Tibial nerve (tissue), 4 donors: ENCODE measurements at regions not wholly inside any gene's neighbourhood (a gene's known extent, or its start where the extent isn't known, plus 50 kb on each side); places are given as distances from the start of the nearest gene placed in this dataset.
A peak's percentile ranks its signal among the peaks of the same experiment; 100 is the strongest.

ENCODE experiments used
- DNase-seq, 2 donors: peaks; one replicate each; pipeline ENCODE4 v3.0.0-alpha.2; 2019; ENCODE audit warnings: low spot score in 2 of 2
- H3K27ac ChIP-seq, 4 donors: fragments of 200-600 bp; sonication (generic) in 3 of 4; one replicate each; pipeline ENCODE4 v1.5.1; 2017 to 2019; ENCODE audit warnings: mild to moderate bottlenecking in 1 of 4
- H3K27me3 ChIP-seq, 2 donors: fragments of 200-600 bp; sonication (generic) in 1 of 2; one replicate each; pipeline versions ENCODE4 v1.5.1 to v1.6.0; 2017 to 2019
- H3K36me3 ChIP-seq, 3 donors: fragments of 200-600 bp; sonication (generic); one replicate each; pipeline ENCODE4 v1.5.1; 2018 to 2019
- H3K4me1 ChIP-seq, 4 donors: fragments of 200-600 bp; sonication (generic) in 3 of 4; one replicate each; pipeline ENCODE4 v1.5.1; 2017 to 2019
- H3K4me3 ChIP-seq, 4 donors: fragments of 200-600 bp; sonication (generic) in 3 of 4; one replicate each; pipeline ENCODE4 v1.5.1; 2017 to 2019; ENCODE audit warnings: mild to moderate bottlenecking in 1 of 4, moderate library complexity in 1 of 4
- H3K9me3 ChIP-seq, 4 donors: fragments of 200-600 bp; sonication (generic) in 3 of 4; one replicate each; pipeline ENCODE4 v1.5.1; 2017 to 2019
- CTCF ChIP-seq, 5 experiments: fragments of 200-600 bp in 3 of 5; fragments of 450-650 bp in 2 of 5; sonication (generic) in 3 of 5; IDR thresholded peaks; one replicate each; pipeline ENCODE4 v1.5.1; 2016 to 2019; ENCODE audit warnings: antibody characterized with exemption in 5 of 5, mild to moderate bottlenecking in 3 of 5, moderate library complexity in 2 of 5
- EP300 ChIP-seq, 2 donors: sonication (generic); formaldehyde crosslinking; IDR thresholded peaks; one replicate each; pipeline ENCODE4 v1.6.1; 2017; ENCODE audit warnings: antibody characterized with exemption in 2 of 2, mild to moderate bottlenecking in 1 of 2
- POLR2A ChIP-seq, 2 donors: fragments of 450-650 bp; IDR thresholded peaks; one replicate each; pipeline ENCODE4 v1.6.1; 2017; ENCODE audit warnings: antibody characterized with exemption in 2 of 2, mild to moderate bottlenecking in 2 of 2, moderate library complexity in 2 of 2
- WGBS, 2 donors: methylation state at CpG; one replicate each; pipeline ENCODE4 v1.1.5; 2018; 5-methylcytosine and 5-hydroxymethylcytosine counted together

- no peak for TF ChIP-seq POLR2A (IDR thresholded peaks at IDR 0.05)
- no peak for TF ChIP-seq EP300 (IDR thresholded peaks at IDR 0.05)
- TF ChIP-seq CTCF (IDR thresholded peaks at IDR 0.05) = no peak
- WGBS, 2 donors = 67 to 70% methylated on average over 6 of the region's 6 CpGs
- no peaks in the 10 kb centered on the region for H3K27me3 ChIP-seq
- no peak overlapping the region for H3K27ac ChIP-seq
- H3K4me1 ChIP-seq = peaks cover 0 to 9% (median 0%) of the 10 kb centered on the region in 4 donors
- DNase-seq = no peak
- no peaks in the 10 kb centered on the region for H3K9me3 ChIP-seq
- no peak overlapping the region for H3K4me3 ChIP-seq
- H3K36me3 ChIP-seq = no peaks in the 10 kb centered on the region
These were observed 362.3 kb downstream of the COG6 start for GRCh38 chr13:40017662-40018262.

GRCh38 chr13:40023595-40024203 lies 368.2 kb downstream of the COG6 start:
- Histone ChIP-seq H3K36me3 (no peaks in the 10 kb centered on the region), H3K4me3 (no peak overlapping the region), H3K27ac (no peak overlapping the region), H3K27me3 (no peaks in the 10 kb centered on the region), H3K4me1 (no peaks in the 10 kb centered on the region), H3K9me3 (peaks cover 0 to 8% (median 0%) of the 10 kb centered on the region in 4 donors)
- TF ChIP-seq POLR2A (IDR thresholded peaks at IDR 0.05) = no peak
- no peak for TF ChIP-seq EP300 (IDR thresholded peaks at IDR 0.05)
- TF ChIP-seq CTCF (IDR thresholded peaks at IDR 0.05) = no peak
- 55 to 56% methylated on average over 3 of the region's 3 CpGs for WGBS, 2 donors
- no peak for DNase-seq

- no peak for DNase-seq
- Histone ChIP-seq H3K4me1 (no peaks in the 10 kb centered on the region), H3K27ac (peak overlapping the region in 2 of 4 donors; percentile 52 to 65), H3K36me3 (no peaks in the 10 kb centered on the region), H3K9me3 (peaks cover 0 to 13% (median 0%) of the 10 kb centered on the region in 4 donors), H3K4me3 (no peak overlapping the region), H3K27me3 (no peaks in the 10 kb centered on the region)
- 81 to 88% methylated on average over 3 of the region's 3 CpGs for WGBS, 2 donors
- TF ChIP-seq CTCF (IDR thresholded peaks at IDR 0.05) = no peak
- TF ChIP-seq POLR2A (IDR thresholded peaks at IDR 0.05) = no peak
- TF ChIP-seq EP300 (IDR thresholded peaks at IDR 0.05) = no peak
These were observed 368.9 kb downstream of the COG6 start for GRCh38 chr13:40024204-40024966.

- peak in 1 of 2 donors; percentile 30 for DNase-seq
- no peak for TF ChIP-seq POLR2A (IDR thresholded peaks at IDR 0.05)
- no peak for TF ChIP-seq CTCF (IDR thresholded peaks at IDR 0.05)
- no peak for TF ChIP-seq EP300 (IDR thresholded peaks at IDR 0.05)
- 64 to 68% methylated on average over 4 of the region's 4 CpGs for WGBS, 2 donors
These were observed 369.7 kb downstream of the COG6 start for GRCh38 chr13:40024967-40025714.

More at GRCh38 chr13:40024967-40025714, 369.7 kb downstream of the COG6 start:
- peak overlapping the region in 2 of 4 donors; percentile 52 to 65 for H3K27ac ChIP-seq
- H3K9me3 ChIP-seq = peaks cover 0 to 13% (median 0%) of the 10 kb centered on the region in 4 donors
- H3K4me3 ChIP-seq = no peak overlapping the region
- no peaks in the 10 kb centered on the region for H3K4me1 ChIP-seq
- no peaks in the 10 kb centered on the region for H3K27me3 ChIP-seq
- no peaks in the 10 kb centered on the region for H3K36me3 ChIP-seq
